ENCODE measurements at regions not wholly inside any gene's neighbourhood (a gene's known extent, or its start where the extent isn't known, plus 50 kb on each side); places are given as distances from the start of the nearest gene placed in this dataset.

- peak overlapping the region; percentile 64 for H3K27ac ChIP-seq
- TF ChIP-seq POLR2A (IDR thresholded peaks at IDR 0.05) = no peak
- TF ChIP-seq, protein P1, sequence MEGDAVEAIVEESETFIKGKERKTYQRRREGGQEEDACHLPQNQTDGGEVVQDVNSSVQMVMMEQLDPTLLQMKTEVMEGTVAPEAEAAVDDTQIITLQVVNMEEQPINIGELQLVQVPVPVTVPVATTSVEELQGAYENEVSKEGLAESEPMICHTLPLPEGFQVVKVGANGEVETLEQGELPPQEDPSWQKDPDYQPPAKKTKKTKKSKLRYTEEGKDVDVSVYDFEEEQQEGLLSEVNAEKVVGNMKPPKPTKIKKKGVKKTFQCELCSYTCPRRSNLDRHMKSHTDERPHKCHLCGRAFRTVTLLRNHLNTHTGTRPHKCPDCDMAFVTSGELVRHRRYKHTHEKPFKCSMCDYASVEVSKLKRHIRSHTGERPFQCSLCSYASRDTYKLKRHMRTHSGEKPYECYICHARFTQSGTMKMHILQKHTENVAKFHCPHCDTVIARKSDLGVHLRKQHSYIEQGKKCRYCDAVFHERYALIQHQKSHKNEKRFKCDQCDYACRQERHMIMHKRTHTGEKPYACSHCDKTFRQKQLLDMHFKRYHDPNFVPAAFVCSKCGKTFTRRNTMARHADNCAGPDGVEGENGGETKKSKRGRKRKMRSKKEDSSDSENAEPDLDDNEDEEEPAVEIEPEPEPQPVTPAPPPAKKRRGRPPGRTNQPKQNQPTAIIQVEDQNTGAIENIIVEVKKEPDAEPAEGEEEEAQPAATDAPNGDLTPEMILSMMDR (IDR thresholded peaks at IDR 0.05) = peak in 2 of 3 experiments; percentile 63 to 72
- peak; percentile 20 to 53 for TF ChIP-seq POLR2AphosphoS5 (IDR thresholded peaks at IDR 0.05; ENCODE audit: insufficient read depth in 1 of 2, low read depth in 1 of 2)
- H3K9me3 ChIP-seq = no peaks in the 10 kb centered on the region
- no peak overlapping the region for H3K4me3 ChIP-seq
- peaks cover 62% of the 10 kb centered on the region for H3K4me1 ChIP-seq
- H3K27me3 ChIP-seq = no peaks in the 10 kb centered on the region
- intact Hi-C loops (cut with DNase I) = loop anchor here (10.0 kb wide), 1 partner anchor 193 kb away; no protein-coding TSS in a partner anchor
- H3K36me3 ChIP-seq = no peaks in the 10 kb centered on the region
- DNase-seq (ENCODE audit: extremely low spot score in 2 of 2) = no peak
Measured at GRCh38 chr1:67561704-67562113, 123.3 kb upstream of the GADD45A start.

- Histone ChIP-seq H3K27me3 (no peaks in the 10 kb centered on the region), H3K4me1 (peaks cover 45% of the 10 kb centered on the region), H3K9me3 (no peaks in the 10 kb centered on the region), H3K4me3 (no peak overlapping the region), H3K36me3 (no peaks in the 10 kb centered on the region), H3K27ac (peak overlapping the region; percentile 80)
- DNase-seq (ENCODE audit: extremely low spot score in 2 of 2) = no peak
- TF ChIP-seq POLR2AphosphoS5 (IDR thresholded peaks at IDR 0.05; ENCODE audit: insufficient read depth in 1 of 2, low read depth in 1 of 2) (no peak), POLR2A (IDR thresholded peaks at IDR 0.05) (no peak)
- TF ChIP-seq, protein P1 (IDR thresholded peaks at IDR 0.05) = no peak
- intact Hi-C loops (cut with DNase I) = loop anchor here (10.0 kb wide), 1 partner anchor 191 kb away; no protein-coding TSS in a partner anchor
Measured at GRCh38 chr1:67563684-67564083, 121.3 kb upstream of the GADD45A start.

DNA sequence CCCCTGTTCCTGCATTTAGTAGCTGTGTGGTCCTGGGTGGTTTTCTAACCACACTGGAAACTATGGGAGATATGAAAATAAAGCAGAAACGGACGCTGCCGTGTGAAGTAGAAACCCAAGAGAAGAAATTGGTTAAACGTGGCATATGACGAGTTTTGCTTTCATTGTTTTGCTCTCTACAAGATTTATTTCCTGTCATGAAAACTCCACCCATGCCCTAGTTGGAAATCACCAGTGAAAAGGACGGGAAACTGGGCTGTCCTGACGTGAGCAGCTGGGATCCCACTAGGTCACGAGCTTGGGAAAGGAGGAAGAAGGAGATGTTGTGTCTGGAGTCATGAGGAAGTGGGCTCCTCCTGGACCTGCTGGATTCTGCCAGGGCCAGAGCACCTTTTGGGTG, 120.8 kb upstream of the GADD45A start:
- H3K27ac ChIP-seq = peak overlapping the region; percentile 80
- DNase-seq (ENCODE audit: extremely low spot score in 2 of 2) = no peak
- intact Hi-C loops (cut with DNase I) = loop anchor here (10.0 kb wide), 1 partner anchor 191 kb away; no protein-coding TSS in a partner anchor
- no peaks in the 10 kb centered on the region for H3K9me3 ChIP-seq
- H3K36me3 ChIP-seq = no peaks in the 10 kb centered on the region
- H3K4me3 ChIP-seq = no peak overlapping the region
- no peaks in the 10 kb centered on the region for H3K27me3 ChIP-seq
- H3K4me1 ChIP-seq = peaks cover 40% of the 10 kb centered on the region
- no peak for TF ChIP-seq POLR2A (IDR thresholded peaks at IDR 0.05)
- peak; percentile 61 to 87 for TF ChIP-seq POLR2AphosphoS5 (IDR thresholded peaks at IDR 0.05; ENCODE audit: insufficient read depth in 1 of 2, low read depth in 1 of 2)

DNA sequence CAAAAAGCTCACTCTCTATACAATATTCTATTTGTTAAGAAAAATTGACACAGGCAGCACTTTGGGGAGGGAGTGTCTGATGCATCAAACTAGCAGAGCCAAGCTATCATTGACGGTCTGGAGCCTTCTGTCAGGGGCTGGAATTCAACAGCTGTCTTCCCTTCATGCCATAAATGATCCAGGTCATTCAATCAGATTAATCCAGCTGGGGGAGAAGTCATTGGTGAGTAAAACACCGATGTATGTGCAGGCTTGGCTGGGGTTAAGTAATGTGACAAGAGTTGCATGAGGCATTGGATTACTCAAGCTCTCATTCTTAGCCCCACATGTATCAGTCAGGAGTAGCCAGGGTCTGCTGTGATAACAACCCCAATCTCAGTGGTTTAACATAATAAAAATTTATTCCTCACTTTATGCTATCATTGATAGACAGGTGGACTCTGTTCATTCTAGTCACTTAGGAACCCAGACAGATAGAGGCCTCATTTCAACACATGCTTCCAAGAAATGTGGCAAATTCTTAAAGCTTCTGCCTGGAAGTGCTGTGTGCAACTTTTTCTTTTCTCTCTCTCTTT, 118.1 kb upstream of the GADD45A start:
- Histone ChIP-seq H3K4me1 (peaks cover 23% of the 10 kb centered on the region), H3K27ac (no peak overlapping the region), H3K36me3 (no peaks in the 10 kb centered on the region), H3K4me3 (no peak overlapping the region), H3K9me3 (no peaks in the 10 kb centered on the region), H3K27me3 (no peaks in the 10 kb centered on the region)
- DNase-seq (ENCODE audit: extremely low spot score in 2 of 2) = no peak
- intact Hi-C loops (cut with DNase I) = loop anchor here (10.0 kb wide), 1 partner anchor 188 kb away; no protein-coding TSS in a partner anchor
- TF ChIP-seq POLR2AphosphoS5 (IDR thresholded peaks at IDR 0.05; ENCODE audit: insufficient read depth in 1 of 2, low read depth in 1 of 2) (no peak), POLR2A (IDR thresholded peaks at IDR 0.05) (no peak)
- TF ChIP-seq, protein P1 (IDR thresholded peaks at IDR 0.05) = no peak

GRCh38 chr1:67570486-67571143, 114.4 kb upstream of the GADD45A start:
- Histone ChIP-seq H3K4me1 (peaks cover 25% of the 10 kb centered on the region), H3K36me3 (no peaks in the 10 kb centered on the region), H3K4me3 (no peak overlapping the region), H3K27me3 (no peaks in the 10 kb centered on the region), H3K27ac (no peak overlapping the region), H3K9me3 (no peaks in the 10 kb centered on the region)
- TF ChIP-seq, protein P1 (IDR thresholded peaks at IDR 0.05) = no peak
- TF ChIP-seq POLR2A (IDR thresholded peaks at IDR 0.05) (no peak), POLR2AphosphoS5 (IDR thresholded peaks at IDR 0.05; ENCODE audit: insufficient read depth in 1 of 2, low read depth in 1 of 2) (no peak)
- DNase-seq (ENCODE audit: extremely low spot score in 2 of 2) = no peak
- intact Hi-C loops (cut with DNase I) = no loop called here
